ENCODE measurements at regions not wholly inside any gene's neighbourhood (a gene's known extent, or its start where the extent isn't known, plus 50 kb on each side); places are given as distances from the start of the nearest gene placed in this dataset.
"Not testable (repeated sequence)": the region's sequence is repeated elsewhere in the genome, so short reads cannot be mapped to it uniquely, and the experiment has no call there.

DNA sequence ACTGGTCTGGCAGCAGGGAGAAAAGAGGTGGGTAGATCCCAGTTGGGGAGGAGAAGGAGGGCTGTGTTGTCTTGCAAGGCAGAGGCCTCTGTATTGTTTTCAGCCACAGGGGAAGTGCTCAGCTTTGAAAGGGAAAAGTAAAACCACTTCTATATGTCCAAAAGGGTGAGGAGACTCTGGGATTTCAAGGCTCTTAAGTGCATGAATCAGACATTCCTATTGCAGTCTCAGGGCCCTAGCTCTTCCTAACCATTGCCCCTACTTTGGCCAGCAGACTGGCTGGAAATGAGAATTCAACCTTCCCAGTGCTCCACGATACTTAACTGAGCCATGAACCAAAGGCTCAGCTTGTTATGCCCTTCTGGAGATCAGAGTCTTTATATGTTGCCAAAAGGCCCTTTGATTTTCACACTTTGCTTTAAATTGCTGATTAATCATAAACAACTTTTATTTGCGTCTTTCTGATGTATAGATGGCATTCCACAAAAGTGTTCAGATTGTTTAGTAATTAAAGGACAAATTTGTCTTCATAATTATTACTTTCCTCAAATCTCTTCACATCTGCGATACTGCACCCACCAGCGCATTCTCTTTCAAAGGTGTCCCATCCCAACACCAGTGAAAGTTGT is 313.8 kb upstream of the MMADHC start:
- no peak for DNase-seq

- no peak for DNase-seq
Observed at GRCh38 chr2:149899390-149899789, 311.8 kb upstream of the MMADHC start.

DNA sequence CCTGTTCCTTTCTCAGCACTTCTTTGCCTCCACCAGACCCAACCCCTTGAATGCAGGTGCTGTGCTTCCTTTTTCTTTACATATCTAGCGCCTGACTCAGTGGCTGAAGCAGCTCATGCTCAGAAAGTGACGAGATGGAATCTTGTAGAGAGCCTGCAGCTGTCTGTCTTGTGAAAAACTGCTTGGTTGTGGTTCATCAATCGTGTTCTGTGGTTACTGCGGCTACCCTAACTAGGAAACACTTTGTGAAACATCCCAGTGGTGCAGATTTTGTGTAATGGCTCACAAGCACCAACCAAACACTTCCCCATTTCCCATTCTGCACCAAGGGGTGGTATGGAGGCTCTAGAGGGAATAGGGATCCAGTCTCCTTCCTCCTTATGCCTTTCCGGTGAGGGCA is 307.2 kb upstream of the MMADHC start:
- DNase-seq, result no peak

- no peak for DNase-seq
Observed at GRCh38 chr2:149894226-149894625, 306.7 kb upstream of the MMADHC start.

DNA sequence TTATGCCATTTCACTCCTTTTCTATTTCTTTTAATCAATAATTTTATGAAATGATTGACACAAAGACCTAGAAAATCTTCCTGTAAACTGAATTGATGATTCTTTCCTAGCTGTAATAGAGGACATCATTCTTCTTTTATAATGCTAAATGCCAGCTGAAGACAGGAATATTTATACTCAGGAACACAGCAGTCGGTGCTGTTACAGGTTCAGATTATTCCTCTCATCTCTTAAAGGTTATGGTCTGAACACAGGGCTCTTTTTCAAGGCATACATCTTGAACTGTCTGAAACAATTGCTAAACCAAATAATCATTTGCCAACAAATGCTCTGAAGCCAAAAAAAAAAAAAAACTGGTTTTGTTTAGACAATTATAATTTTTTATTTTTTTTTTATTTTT is 305.0 kb upstream of the MMADHC start:
- no peak for DNase-seq

DNA sequence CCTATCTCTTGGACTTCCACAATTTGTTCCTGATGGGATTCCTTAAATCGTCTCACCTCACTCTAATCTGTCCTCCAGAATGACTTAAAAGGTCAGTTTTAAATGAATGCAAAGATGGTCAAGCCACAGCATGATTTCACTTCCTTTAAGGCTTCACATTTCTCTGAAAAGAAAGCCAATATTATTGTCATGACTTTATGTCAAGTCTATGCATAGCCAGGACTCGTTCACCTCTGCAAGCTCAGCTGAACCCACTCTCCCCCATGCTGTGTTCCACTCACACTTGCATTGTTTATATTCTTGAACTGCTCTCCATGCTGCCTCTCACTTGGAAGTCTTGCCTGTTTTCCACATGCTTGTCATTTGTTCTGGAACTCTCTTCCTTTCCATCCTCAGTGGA is 298.4 kb upstream of the MMADHC start:
- DNase-seq, result no peak

DNA sequence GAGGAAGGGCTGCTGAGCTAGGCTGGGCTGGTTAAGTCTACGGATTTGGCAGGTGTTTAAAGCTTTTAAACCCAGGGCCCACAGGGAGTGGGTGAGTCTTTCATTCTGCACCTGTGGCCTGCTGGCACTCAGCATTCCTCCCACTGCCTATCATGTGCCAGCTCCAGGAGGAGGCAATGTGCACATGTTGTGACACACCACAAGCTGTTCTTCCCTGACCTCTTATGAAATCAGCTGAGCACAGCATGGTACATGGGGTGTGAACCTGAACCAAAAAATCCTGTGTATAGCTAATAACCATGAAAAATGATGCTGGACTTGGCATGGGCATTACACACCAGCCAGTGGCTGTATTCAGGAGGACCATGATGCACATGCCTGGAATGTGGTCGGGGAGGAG is 297.9 kb upstream of the MMADHC start:
- DNase-seq, result no peak

- no peak for DNase-seq
Observed at GRCh38 chr2:149884871-149885270, 297.3 kb upstream of the MMADHC start.

DNA sequence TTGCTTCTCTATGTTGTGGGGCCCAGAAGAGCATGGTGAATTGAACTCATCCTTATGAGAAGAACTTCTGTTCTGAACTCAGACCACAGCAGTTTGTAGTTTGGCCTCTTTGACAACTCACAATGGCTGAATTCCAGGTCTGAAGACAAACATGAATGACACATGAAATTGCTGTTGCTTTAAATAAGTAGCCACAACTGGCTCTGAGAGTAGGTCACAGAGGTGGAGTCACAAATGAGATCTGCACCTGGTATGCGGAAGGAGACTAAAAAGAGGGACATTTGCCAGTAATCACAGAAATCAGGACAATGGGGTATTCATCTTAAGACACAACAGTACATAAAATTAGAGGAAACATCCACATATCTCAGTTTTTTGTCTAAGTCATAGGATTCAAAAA is 290.3 kb upstream of the MMADHC start:
- DNase-seq, result no peak

DNA sequence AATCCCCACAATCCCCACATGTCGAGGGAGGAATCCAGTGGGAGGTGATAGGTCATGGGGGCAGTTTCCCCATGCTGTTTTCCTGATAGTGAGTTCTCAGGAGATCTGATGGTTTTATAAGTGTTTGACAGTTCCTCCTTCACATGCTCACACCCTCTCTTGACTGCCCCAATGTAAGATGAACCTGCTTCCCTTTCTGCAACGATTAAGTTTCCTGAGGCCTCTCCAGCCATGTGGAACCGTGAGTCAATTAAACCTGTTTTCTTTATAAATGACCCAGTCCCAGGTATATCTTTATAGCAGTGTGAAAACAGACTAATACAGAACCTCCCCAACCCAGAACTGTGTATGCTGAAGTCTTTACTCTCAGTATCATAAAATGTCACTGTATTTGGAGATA is 289.5 kb upstream of the MMADHC start:
- DNase-seq, result no peak

GRCh38 chr2:149873936-149874335 is 286.4 kb upstream of the MMADHC start:
- no peak for DNase-seq

GRCh38 chr2:149872638-149873150 is 285.1 kb upstream of the MMADHC start:
- DNase-seq, result no peak

- DNase-seq, result no peak
Observed at GRCh38 chr2:149872041-149872440, 284.5 kb upstream of the MMADHC start.

DNA sequence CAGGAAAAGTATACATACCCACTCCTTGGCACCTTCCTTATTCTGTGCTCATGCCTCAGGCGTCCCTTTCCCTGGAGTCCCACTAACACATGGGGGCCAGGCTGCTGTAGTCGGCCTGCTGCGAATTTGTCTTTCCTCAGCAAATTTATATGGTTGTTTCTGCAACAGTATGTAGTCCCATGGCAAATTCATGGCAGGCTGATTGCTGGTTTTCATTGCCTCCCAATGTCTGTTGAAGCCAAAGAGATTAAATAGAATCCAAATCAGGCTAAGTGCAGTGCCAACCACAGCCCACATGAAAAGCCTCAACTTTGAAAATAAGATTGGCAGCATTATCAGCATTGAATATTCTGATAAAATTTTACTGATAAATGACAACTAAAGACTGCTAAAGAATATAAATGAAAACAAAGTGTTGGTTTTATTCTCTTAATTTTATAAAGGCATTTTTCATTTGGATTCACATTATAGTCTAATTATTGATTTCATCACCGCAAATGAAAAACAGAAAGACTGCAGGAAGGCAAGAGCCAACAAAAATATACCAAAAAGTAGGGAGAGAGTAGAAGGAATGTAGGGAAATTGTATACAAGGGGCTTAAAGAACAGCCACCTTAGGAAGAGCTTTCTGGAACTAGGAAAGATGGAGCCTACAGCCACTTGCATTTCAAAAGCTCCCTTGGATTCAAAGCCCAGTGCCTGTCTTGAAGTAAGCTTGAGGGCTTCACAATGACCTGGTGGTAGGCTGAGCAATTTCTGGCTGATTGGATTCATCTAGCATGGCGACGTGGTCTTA is 283.7 kb upstream of the MMADHC start:
- DNase-seq, result no peak

- no peak for DNase-seq
Observed at GRCh38 chr2:149863227-149863626, 275.7 kb upstream of the MMADHC start.

GRCh38 chr2:149861034-149861433 is 273.5 kb upstream of the MMADHC start:
- DNase-seq, result no peak

GRCh38 chr2:149860276-149860921 is 272.8 kb upstream of the MMADHC start:
- peak in 1 of 2 donors; percentile 5 for DNase-seq

DNA sequence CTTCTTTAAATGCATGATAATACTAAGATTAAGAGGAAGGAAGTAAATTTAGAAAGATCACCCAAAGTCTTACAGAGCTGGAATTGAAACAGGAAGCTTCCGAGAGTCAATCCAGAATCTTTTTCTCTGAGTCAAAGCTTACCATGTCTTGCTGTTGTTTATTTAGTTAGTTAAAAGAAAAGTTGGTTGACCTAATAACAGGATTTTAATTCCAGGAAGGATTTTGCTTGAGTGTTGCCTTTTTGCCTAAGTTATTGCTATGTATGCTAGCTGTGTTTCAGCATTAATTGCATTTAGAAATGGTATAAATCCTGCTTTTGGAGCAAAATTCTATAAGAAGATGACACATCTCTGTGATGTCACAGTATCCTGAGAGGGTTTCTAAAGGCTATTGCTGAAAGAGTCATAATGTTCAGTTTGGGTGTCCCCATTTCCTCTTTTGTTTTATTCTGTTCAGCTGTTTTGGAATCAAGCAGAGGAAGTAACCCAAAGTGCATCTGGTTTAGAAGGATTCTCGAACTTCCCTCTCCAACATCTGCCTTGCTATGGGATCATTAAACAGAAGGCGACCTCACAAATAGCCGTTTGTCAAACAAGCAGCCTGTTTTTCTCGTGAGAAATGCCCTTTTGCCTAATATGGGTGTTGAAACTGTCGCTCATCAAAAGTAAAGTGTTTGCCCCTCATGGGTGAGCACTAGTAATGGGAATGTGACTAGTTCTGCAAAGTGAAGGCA is 271.5 kb upstream of the MMADHC start:
- DNase-seq, result no peak

GRCh38 chr2:149858216-149858615 is 270.6 kb upstream of the MMADHC start:
- DNase-seq, result no peak

DNA sequence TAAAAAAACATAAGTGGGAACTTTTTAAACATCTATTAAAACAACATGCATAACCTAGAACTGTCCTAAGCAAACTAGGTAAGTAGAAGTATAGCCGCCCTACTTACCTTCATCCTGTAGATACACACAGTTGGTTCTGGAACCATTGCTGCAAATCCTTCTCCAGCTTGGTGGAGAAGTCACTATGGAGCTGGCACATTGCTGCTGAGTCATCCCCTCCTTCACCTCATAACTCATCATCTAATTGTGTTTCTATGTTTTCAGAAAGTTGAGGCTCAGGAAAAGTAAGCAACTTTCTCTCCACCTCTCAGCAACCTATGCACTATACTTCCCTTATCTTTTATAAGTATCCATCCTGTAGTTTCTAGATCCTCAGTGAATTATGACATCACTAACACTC is 269.8 kb upstream of the MMADHC start:
- DNase-seq, result no peak

DNA sequence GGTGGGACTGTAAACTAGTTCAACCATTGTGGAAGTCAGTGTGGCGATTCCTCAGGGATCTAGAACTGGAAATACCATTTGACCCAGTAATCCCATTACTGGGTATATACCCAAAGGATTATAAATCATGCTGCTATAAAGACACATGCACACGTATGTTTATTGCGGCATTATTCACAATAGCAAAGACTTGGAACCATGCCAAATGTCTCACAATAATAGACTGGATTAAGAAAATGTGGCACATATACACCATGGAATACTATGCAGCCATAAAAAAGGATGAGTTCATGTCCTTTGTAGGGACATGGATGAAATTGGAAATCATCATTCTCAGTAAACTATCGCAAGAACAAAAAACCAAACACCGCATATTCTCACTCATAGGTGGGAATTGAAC is 268.3 kb upstream of the MMADHC start:
- not testable (repeated sequence) for DNase-seq

DNA sequence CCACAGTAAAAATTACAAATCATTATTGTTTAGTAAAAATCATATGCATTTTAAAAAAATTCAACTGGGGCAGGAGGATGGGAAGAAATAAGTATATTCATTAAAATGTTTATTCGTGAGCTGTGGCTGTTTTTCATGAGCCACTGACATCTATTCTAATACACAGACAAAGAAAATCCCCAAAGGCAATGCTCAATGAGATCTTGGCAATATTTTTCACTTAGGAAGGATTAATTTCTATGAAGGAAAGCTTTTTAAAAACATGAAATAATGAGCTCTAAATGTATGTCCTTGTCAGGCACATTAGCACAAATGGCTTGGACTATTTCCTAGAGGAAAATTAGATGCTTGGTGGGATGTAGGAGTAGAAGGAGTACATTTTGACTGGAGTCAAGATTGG is 262.0 kb upstream of the MMADHC start:
- no peak for DNase-seq

DNA sequence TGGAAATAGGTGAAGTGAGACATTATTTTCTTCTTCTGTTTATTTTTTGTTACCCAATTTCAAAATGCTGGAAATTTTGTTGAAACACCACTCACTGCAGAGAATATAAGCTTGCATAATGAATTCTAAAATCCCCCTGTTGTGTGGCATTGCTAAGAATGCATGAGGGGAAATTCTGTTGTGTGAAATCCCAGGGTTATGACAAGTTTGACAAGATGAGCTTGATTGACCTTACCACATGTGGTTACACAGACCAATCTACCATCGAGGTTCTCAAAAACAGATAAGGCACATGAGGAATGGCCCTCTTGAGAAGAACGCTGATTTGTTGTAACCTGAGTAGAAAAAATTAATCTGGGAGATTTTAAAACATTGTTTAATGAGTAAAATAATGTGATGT is 261.6 kb upstream of the MMADHC start:
- DNase-seq, result no peak
